GM10266 (cell line): ENCODE measurements at regions not wholly inside any gene's neighbourhood (a gene's known extent, or its start where the extent isn't known, plus 50 kb on each side); places are given as distances from the start of the nearest gene placed in this dataset.

Source experiments
- DNase-seq: peaks from one replicate; pipeline ENCODE4 v3.0.0; 2012; ENCODE audit errors: extremely low spot score
- CTCF ChIP-seq: IDR thresholded peaks from 2 replicates; pipeline ENCODE4 v1.5.1; 2012; ENCODE audit warnings: mild to moderate bottlenecking, low read depth; ENCODE audit not compliant: control insufficient read depth, insufficient read depth; ENCODE audit errors: missing control alignments

DNA sequence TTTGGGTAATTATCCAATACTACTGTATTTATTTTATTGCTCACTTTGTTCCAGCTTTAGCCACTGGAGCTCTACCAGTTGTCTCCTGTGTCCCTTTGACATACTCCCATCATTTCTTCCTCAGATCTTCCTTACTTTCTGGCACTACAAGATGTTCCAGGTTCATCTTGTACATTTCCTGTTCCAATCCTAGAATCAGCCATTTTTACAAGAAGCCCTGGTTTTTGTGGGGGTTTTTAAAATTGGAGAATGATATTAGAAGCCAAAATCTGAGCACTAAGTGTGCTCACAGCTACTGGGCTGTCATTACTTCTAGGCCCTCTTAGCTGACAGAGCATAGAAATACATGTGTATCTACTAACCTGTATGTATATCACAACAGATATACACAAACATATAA lies 164.3 kb downstream of the ZFP36L2 start:
- no peak for TF ChIP-seq CTCF
- no peak for DNase-seq

DNA sequence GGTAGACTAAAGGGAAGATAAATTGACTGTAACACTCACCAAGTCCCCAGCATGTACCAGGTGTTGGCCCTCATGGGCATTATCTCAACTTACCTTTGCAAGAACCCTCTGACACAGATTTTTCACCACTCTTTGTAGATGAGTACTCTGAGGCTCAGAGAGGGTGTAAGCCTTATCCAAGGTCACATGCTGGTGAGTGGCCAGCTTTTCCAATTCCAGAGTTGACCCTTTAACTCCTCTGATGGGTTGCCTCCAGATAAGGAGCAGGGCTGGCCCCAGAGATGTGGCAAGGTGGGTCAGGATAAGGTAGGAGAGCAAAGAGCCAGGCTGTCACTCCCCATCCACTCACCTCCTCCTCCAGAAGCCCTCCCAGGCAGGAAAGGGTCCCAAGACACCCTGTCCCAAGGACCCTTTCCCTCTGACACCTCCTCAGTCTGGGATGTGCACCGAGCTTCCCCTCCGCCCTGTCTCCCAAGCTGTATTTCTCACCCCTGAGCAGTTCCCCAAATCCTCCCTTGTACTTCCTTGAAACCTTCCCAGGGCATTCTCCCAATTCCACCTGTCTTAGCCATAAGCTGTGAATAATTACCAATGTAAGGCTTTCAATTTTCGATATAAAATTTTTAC lies 165.9 kb downstream of the ZFP36L2 start:
- TF ChIP-seq CTCF: no peak
- no peak for DNase-seq

GRCh38 chr2:43059183-43059897 lies 167.1 kb downstream of the ZFP36L2 start:
- DNase-seq: peak; percentile 51
- TF ChIP-seq CTCF: no peak

DNA sequence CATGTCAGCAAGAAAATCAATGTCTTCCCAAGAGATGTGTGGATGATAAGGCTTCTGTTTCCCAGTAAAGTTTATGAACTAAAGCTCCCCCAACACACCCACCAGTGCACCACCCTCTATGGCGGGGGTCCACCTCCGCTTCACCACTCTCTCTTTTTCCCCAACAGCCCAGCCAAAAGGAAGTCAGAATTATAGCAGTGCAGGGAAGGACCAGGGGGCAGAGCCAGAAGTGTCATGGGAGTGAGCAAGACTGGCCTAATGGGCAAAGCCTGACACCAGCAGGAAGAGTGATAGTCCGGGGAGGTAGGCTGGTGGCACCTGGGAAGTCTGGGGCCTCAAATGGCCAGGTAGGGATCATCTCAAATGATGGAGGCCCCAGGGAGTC lies 167.7 kb downstream of the ZFP36L2 start:
- DNase-seq: no peak
- no peak for TF ChIP-seq CTCF

- no peak for TF ChIP-seq CTCF
- no peak for DNase-seq
These were observed 168.4 kb downstream of the ZFP36L2 start for GRCh38 chr2:43057742-43058725.

DNA sequence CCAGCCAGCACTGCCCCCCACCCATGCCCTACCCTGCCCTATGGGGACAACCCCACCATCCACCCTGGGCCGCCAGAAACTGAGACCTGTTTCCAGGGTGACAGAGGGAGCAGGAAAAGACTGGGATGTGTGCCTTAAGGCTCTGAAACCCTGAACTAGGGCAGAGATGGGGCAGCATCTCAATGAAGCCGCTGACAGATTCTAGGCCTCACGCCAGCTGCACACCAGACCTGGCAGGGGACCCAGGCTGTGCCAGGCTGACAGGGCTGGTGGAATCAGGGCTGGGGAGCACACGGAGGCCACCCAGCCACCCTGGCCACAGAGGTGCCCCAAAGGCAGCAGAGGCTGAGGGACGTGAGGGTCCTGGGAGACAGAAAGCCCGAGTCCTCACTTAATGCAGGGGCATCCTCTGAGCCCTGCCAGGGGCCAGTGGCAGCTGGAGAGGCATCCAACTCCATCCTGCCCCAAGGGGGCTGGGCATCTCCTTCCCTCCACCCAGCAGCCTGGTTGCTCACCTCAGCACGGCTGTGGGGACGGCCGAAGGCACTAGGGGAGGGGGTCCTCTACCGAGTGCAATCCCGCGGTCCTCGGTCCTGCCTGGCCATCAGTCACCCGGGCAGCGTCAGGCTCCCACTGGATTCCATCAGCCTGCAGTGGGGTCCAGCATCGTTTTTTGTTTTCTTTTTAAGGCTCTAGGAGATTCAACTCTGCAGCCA lies 169.2 kb downstream of the ZFP36L2 start:
- no peak for DNase-seq
- no peak for TF ChIP-seq CTCF
